Subcutaneous abdominal adipose tissue (tissue), 5 donors: ENCODE measurements at regions not wholly inside any gene's neighbourhood (a gene's known extent, or its start where the extent isn't known, plus 50 kb on each side); places are given as distances from the start of the nearest gene placed in this dataset.

Source experiments
- H3K27ac ChIP-seq: one replicate; pipeline ENCODE4 v1.7.0; 2013; ENCODE audit warnings: low read depth, mild to moderate bottlenecking, inconsistent platforms, low read length, moderate library complexity
- H3K27me3 ChIP-seq, 5 donors: one replicate each; pipeline ENCODE4 v1.7.0; 2013; ENCODE audit warnings: low read length in 5 of 5, inconsistent platforms in 1 of 5; ENCODE audit not compliant: control insufficient read depth in 5 of 5, insufficient read depth in 4 of 5
- H3K36me3 ChIP-seq, 5 donors: one replicate each; pipeline ENCODE4 v1.7.0; 2013; ENCODE audit warnings: low read length in 5 of 5; ENCODE audit not compliant: control insufficient read depth in 5 of 5, insufficient read depth in 5 of 5
- H3K4me1 ChIP-seq, 5 donors: one replicate each; pipeline ENCODE4 v1.7.0; 2013; ENCODE audit warnings: low read length in 5 of 5, mild to moderate bottlenecking in 3 of 5, moderate library complexity in 1 of 5; ENCODE audit not compliant: control insufficient read depth in 5 of 5, insufficient read depth in 5 of 5
- H3K4me3 ChIP-seq, 5 donors: one replicate each; pipeline ENCODE4 v1.7.0; 2013; ENCODE audit warnings: low read length in 5 of 5, low read depth in 1 of 5
- H3K9ac ChIP-seq, 5 donors: one replicate each; pipeline ENCODE4 v1.7.0; 2013; ENCODE audit warnings: low read length in 5 of 5, mild to moderate bottlenecking in 4 of 5, moderate library complexity in 3 of 5
- H3K9me3 ChIP-seq, 5 donors: one replicate each; pipeline ENCODE4 v1.7.0; 2013; ENCODE audit warnings: low read length in 5 of 5; ENCODE audit not compliant: control insufficient read depth in 5 of 5
- donor health status: healthy.
- donor health status: healthy.
- donor health status: healthy.
- donor health status: healthy.
- donor health status: healthy.

GRCh38 chr4:89398146-89398545 lies 90.5 kb upstream of the GPRIN3 start:
- no peak overlapping the region for H3K4me3 ChIP-seq
- no peaks in the 10 kb centered on the region for H3K27me3 ChIP-seq
- H3K36me3 ChIP-seq: no peaks in the 10 kb centered on the region
- no peak overlapping the region for H3K9ac ChIP-seq
- no peaks in the 10 kb centered on the region for H3K9me3 ChIP-seq
- no peaks in the 10 kb centered on the region for H3K4me1 ChIP-seq
- H3K27ac ChIP-seq: no peak overlapping the region

GRCh38 chr4:89397441-89397840 lies 89.8 kb upstream of the GPRIN3 start:
- no peaks in the 10 kb centered on the region for H3K4me1 ChIP-seq
- no peak overlapping the region for H3K4me3 ChIP-seq
- no peaks in the 10 kb centered on the region for H3K27me3 ChIP-seq
- H3K36me3 ChIP-seq: no peaks in the 10 kb centered on the region
- no peaks in the 10 kb centered on the region for H3K9me3 ChIP-seq
- no peak overlapping the region for H3K27ac ChIP-seq
- no peak overlapping the region for H3K9ac ChIP-seq

- Histone ChIP-seq H3K9me3 (peaks cover 0 to 8% (median 7%) of the 10 kb centered on the region in 5 donors), H3K27ac (no peak overlapping the region), H3K4me3 (no peak overlapping the region), H3K4me1 (no peaks in the 10 kb centered on the region), H3K36me3 (no peaks in the 10 kb centered on the region), H3K27me3 (no peaks in the 10 kb centered on the region), H3K9ac (no peak overlapping the region)
These were observed 74.8 kb upstream of the GPRIN3 start for GRCh38 chr4:89382439-89382838.

GRCh38 chr4:89380980-89381379 lies 73.4 kb upstream of the GPRIN3 start:
- H3K9me3 ChIP-seq: peaks cover 0 to 8% (median 7%) of the 10 kb centered on the region in 5 donors

GRCh38 chr4:89379511-89380044 lies 72.0 kb upstream of the GPRIN3 start:
- Histone ChIP-seq H3K27ac (no peak overlapping the region), H3K9ac (no peak overlapping the region), H3K9me3 (peaks cover 0 to 8% (median 7%) of the 10 kb centered on the region in 5 donors), H3K27me3 (no peaks in the 10 kb centered on the region), H3K4me1 (no peaks in the 10 kb centered on the region), H3K4me3 (no peak overlapping the region), H3K36me3 (no peaks in the 10 kb centered on the region)

More at GRCh38 chr4:89380980-89381379, 73.4 kb upstream of the GPRIN3 start:
- Histone ChIP-seq H3K36me3 (no peaks in the 10 kb centered on the region), H3K4me1 (no peaks in the 10 kb centered on the region), H3K4me3 (no peak overlapping the region), H3K27me3 (no peaks in the 10 kb centered on the region), H3K9ac (no peak overlapping the region), H3K27ac (no peak overlapping the region)

GRCh38 chr4:89373394-89373793 lies 65.8 kb upstream of the GPRIN3 start:
- Histone ChIP-seq H3K9ac (no peak overlapping the region), H3K36me3 (no peaks in the 10 kb centered on the region), H3K9me3 (peaks cover 0 to 8% (median 7%) of the 10 kb centered on the region in 5 donors), H3K4me1 (no peaks in the 10 kb centered on the region), H3K27ac (no peak overlapping the region), H3K4me3 (no peak overlapping the region), H3K27me3 (no peaks in the 10 kb centered on the region)

GRCh38 chr4:89371614-89372013 lies 64.0 kb upstream of the GPRIN3 start:
- Histone ChIP-seq H3K27me3 (no peaks in the 10 kb centered on the region), H3K9ac (no peak overlapping the region), H3K9me3 (peaks cover 0 to under 1% (median 0%) of the 10 kb centered on the region in 5 donors), H3K4me3 (no peak overlapping the region), H3K4me1 (no peaks in the 10 kb centered on the region), H3K36me3 (no peaks in the 10 kb centered on the region), H3K27ac (no peak overlapping the region)

- no peaks in the 10 kb centered on the region for H3K27me3 ChIP-seq
- H3K4me1 ChIP-seq: no peaks in the 10 kb centered on the region
- H3K4me3 ChIP-seq: no peak overlapping the region
- H3K9ac ChIP-seq: no peak overlapping the region
- H3K9me3 ChIP-seq: peaks cover 0 to 4% (median 0%) of the 10 kb centered on the region in 5 donors
- no peak overlapping the region for H3K27ac ChIP-seq
- H3K36me3 ChIP-seq: no peaks in the 10 kb centered on the region
These were observed 62.0 kb upstream of the GPRIN3 start for GRCh38 chr4:89369581-89369980.

- H3K27ac ChIP-seq: no peak overlapping the region
- H3K9me3 ChIP-seq: peaks cover 0 to 4% (median 0%) of the 10 kb centered on the region in 5 donors
- no peak overlapping the region for H3K9ac ChIP-seq
- no peaks in the 10 kb centered on the region for H3K27me3 ChIP-seq
- no peaks in the 10 kb centered on the region for H3K4me1 ChIP-seq
- H3K36me3 ChIP-seq: no peaks in the 10 kb centered on the region
- H3K4me3 ChIP-seq: no peak overlapping the region
These were observed 61.3 kb upstream of the GPRIN3 start for GRCh38 chr4:89368861-89369260.

- H3K9me3 ChIP-seq: peaks cover 0 to 4% (median 0%) of the 10 kb centered on the region in 5 donors
- no peaks in the 10 kb centered on the region for H3K4me1 ChIP-seq
- H3K27ac ChIP-seq: no peak overlapping the region
- H3K36me3 ChIP-seq: no peaks in the 10 kb centered on the region
- no peak overlapping the region for H3K4me3 ChIP-seq
- no peaks in the 10 kb centered on the region for H3K27me3 ChIP-seq
- H3K9ac ChIP-seq: no peak overlapping the region
These were observed 58.2 kb upstream of the GPRIN3 start for GRCh38 chr4:89365776-89366175.
